HEK293T (cell line): ENCODE measurements at regions not wholly inside any gene's neighbourhood (a gene's known extent, or its start where the extent isn't known, plus 50 kb on each side); places are given as distances from the start of the nearest gene placed in this dataset.

ENCODE experiments used
- ARNT ChIP-seq: fragments of 450-650 bp; IDR thresholded peaks from 2 replicates; pipeline ENCODE4 v1.6.1; 2017; ENCODE audit warnings: mild to moderate bottlenecking
- BHLHE40 ChIP-seq: fragments of 450-650 bp; IDR thresholded peaks from 2 replicates; pipeline ENCODE4 v1.6.1; 2016; ENCODE audit warnings: mild to moderate bottlenecking, moderate library complexity, borderline replicate concordance
- CTBP1 ChIP-seq: fragments of 450-650 bp; IDR thresholded peaks from 2 replicates; pipeline ENCODE4 v1.6.1; 2016; ENCODE audit warnings: borderline replicate concordance
- ELF4 ChIP-seq: fragments of 450-650 bp; IDR thresholded peaks from 2 replicates; pipeline ENCODE4 v1.6.1; 2017; ENCODE audit warnings: antibody characterized with exemption
- FOXA1 ChIP-seq: fragments of 450-650 bp; IDR thresholded peaks from 2 replicates; pipeline ENCODE4 v1.6.1; 2016; ENCODE audit warnings: mild to moderate bottlenecking
- FOXK2 ChIP-seq: fragments of 450-650 bp; IDR thresholded peaks from 2 replicates; pipeline ENCODE4 v1.6.1; 2016; ENCODE audit warnings: mild to moderate bottlenecking
- FOXM1 ChIP-seq: fragments of 450-650 bp; IDR thresholded peaks from 2 replicates; pipeline ENCODE4 v1.6.1; 2017; ENCODE audit warnings: mild to moderate bottlenecking, borderline replicate concordance
- LEF1 ChIP-seq: fragments of 450-650 bp; IDR thresholded peaks from 2 replicates; pipeline ENCODE4 v1.6.1; 2017; ENCODE audit warnings: mild to moderate bottlenecking, borderline replicate concordance
- NFRKB ChIP-seq: fragments of 450-650 bp; IDR thresholded peaks from 2 replicates; pipeline ENCODE4 v1.6.1; 2016; ENCODE audit warnings: mild to moderate bottlenecking, moderate library complexity
- SP1 ChIP-seq: fragments of 450-650 bp; IDR thresholded peaks from 2 replicates; pipeline ENCODE4 v1.6.1; 2017
- ZNF384 ChIP-seq: fragments of 450-650 bp; IDR thresholded peaks from 2 replicates; pipeline ENCODE4 v1.6.1; 2016
- TF ChIP-seq, protein P1 (sequence below): fragments of 450-650 bp; IDR thresholded peaks from 2 replicates; pipeline ENCODE4 v1.6.1; 2016

DNA sequence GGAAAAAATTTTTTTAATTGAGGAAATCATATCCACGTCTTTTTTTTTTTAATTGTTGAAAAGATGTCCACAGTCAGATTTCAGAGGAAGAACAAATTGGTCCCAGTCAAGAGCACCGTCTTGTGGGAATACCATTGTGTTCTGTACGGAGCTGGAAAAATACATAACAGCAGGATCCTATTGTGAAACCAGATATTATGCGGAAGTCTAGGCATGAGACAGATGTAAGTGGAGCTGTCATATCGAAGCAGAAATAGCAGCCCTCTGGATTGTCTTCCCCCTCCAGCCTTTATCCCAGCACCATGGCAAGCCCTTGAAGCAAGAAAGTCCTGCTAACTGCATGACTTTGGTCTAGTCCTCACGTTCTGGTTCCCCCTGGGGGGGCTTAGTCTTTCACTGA is 391.6 kb upstream of the ASIC2 start:
- TF ChIP-seq BHLHE40 (no peak), CTBP1 (no peak), NFRKB (no peak), SP1 (no peak), FOXM1 (no peak), ARNT (no peak), ELF4 (no peak), LEF1 (no peak), FOXA1 (no peak), ZNF384 (no peak), FOXK2 (no peak)
- TF ChIP-seq, protein P1, sequence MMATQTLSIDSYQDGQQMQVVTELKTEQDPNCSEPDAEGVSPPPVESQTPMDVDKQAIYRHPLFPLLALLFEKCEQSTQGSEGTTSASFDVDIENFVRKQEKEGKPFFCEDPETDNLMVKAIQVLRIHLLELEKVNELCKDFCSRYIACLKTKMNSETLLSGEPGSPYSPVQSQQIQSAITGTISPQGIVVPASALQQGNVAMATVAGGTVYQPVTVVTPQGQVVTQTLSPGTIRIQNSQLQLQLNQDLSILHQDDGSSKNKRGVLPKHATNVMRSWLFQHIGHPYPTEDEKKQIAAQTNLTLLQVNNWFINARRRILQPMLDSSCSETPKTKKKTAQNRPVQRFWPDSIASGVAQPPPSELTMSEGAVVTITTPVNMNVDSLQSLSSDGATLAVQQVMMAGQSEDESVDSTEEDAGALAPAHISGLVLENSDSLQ = no peak
